ENCODE measurements at regions not wholly inside any gene's neighbourhood (a gene's known extent, or its start where the extent isn't known, plus 50 kb on each side); places are given as distances from the start of the nearest gene placed in this dataset.

DNA sequence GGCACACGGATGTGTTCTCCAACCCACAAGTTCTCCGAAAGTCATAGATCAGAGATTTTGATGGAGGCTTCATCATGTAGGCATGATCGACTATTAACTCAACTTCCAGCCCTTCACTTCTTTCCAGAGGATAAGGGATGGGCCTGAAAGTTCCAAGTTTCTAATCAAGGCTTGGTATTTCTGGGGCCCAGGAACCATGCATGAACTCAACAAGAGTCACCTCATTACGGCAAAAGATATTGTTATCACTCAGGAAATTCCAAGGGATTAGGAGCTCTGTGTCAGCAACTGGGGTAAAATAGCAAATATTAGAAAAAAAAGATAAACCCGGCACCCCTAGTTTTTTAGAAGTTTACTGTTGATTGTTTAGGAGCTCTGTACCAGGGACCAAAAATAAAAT is 240.1 kb upstream of the PPP1R2C start:
- no peak for DNase-seq (ENCODE audit: low spot score)

DNA sequence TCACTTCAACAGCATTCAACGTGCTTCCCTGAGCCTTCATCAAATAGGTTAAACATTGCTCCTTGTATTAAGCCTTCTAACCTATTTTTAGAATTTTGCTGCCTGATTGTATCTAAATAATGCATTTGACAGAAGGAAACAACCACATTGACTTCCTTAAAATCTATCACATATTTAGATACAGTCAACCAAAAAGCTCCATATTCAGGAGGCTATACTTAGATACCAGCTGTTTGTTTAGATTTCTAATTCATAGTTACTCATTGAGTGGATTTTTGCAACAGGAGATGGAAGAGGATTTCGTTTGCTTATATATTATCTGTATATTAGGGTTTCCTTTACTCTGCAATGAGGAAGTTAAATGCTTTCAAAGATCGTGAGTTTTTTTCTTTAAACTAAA is 241.1 kb upstream of the PPP1R2C start:
- no peak for DNase-seq (ENCODE audit: low spot score)

- no peak for DNase-seq (ENCODE audit: low spot score)
Observed at GRCh38 chrX:43025806-43026315, 247.9 kb upstream of the PPP1R2C start.

DNA sequence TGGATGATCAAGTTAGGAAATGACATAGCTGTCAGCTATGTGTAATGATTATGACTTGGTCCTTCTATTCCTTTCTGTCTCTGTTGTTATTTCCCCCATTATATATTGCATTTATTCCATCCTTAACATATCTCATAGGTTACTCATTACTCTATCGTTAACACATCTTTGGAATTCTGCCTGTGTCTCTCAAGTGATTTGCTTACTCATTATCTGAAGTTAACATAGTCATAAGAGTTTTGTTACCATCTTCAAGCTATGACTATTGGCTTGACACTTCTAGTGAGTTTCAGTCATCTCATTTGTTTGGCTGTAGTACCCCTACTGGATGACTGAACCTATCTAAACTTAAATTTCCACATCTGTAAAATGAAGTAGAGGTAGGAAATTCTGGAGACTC is 286.1 kb upstream of the PPP1R2C start:
- DNase-seq (ENCODE audit: low spot score): no peak

- peak; percentile 2 for DNase-seq (ENCODE audit: low spot score)
Observed at GRCh38 chrX:43065978-43066377, 288.0 kb upstream of the PPP1R2C start.

- DNase-seq (ENCODE audit: low spot score): no peak
Observed at GRCh38 chrX:43068639-43069038, 290.7 kb upstream of the PPP1R2C start.

- DNase-seq (ENCODE audit: low spot score): no peak
Observed at GRCh38 chrX:43083016-43083415, 305.1 kb upstream of the PPP1R2C start.

DNA sequence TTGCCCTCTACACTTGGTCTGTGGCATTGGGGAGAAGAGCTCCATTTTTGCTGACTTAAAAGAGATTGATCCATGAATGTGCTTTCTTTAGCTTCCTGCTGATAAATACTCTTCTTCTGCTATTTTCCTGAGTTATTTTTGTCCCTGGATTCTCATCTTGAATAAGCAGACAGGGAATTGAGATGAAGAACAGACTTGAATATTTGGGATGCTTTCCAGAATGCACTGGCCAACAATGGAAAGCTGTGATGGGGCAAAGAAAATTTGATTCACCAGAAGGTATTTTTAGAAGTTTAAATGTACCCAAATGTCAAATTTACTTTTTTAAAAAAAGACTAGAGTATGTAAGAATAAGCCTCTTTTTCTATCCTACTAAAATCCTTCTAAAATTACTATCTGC is 309.9 kb upstream of the PPP1R2C start:
- DNase-seq (ENCODE audit: low spot score): no peak

GRCh38 chrX:43096830-43097229 is 318.9 kb upstream of the PPP1R2C start:
- no peak for DNase-seq (ENCODE audit: low spot score)

DNA sequence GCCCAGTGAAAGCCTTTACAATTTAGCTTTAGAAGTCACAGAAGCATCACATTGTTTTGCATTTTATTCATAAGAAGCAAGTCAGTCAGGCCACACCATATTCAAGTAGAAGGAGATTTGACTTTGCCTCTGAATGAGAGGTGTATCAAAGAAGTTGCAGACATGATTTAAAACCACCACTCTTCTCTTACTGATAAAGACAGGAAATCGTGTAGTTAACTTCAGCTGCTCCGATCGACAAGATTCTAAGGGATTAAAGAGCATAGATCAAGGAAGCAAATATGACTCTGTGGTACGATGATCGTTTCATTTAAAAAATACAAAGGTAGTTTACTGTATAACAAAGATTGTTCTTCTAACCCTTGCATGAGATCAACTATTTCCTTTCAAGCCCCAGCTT is 328.0 kb upstream of the PPP1R2C start:
- no peak for DNase-seq (ENCODE audit: low spot score)

DNA sequence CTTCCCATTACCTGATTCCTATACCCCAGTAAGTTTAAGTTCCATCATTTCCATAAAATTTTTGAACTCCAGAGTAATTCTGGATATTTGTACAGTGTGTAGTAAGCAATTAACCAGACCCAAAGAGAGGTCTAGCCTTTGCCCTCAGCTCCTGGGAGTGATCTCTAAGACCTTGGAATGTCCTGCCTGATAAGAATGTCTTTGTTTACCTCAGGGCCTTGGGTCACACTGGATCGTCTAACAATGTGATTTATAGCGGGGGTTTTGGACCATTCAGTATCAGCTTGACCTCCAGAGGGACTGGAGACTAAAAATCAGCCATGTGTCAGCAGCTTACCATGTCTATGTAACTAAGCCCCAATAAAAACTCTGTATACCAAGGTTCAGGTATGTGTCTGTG is 330.9 kb upstream of the PPP1R2C start:
- DNase-seq (ENCODE audit: low spot score): peak; percentile 3

DNA sequence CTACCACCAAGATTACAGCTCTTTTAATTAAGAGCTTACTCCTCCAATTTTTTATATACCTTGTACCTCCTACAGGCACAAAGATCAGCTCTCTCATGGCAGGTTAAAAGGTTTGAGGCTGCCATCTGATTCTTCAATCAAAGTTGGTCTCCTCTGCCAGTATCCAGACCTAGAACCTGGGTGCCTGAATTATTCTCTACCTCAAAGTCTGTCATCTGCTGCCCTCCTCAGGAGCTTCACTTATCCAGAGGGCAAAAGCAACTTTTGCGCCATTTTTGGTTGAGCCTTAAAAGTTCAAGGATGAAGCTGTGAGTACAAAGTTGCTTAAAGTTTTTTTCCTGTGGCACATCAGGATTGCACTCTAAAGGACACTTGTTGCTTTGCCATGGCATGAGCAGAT is 343.7 kb upstream of the PPP1R2C start:
- DNase-seq (ENCODE audit: low spot score): no peak

DNA sequence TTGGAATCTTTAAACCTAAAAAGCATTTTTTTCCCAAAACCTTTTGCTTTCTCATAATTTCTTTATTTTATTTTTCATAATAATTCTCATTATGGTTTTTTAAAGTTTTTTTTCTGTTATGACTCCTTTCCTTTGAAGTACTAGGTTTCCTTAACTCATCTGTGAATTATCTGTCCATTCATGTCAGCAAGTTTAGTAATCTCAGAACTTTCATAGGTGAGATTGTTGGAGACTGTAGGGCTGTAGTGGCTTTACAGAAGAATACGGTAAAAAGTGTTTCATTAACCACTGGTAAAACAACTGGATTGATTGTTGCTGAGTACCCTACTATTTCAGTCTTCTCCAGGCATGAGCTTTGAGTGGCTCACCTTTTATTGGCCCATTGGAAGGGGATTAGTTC is 361.7 kb upstream of the PPP1R2C start:
- DNase-seq (ENCODE audit: low spot score): no peak

- DNase-seq (ENCODE audit: low spot score): no peak
Observed at GRCh38 chrX:43140582-43140981, 362.6 kb upstream of the PPP1R2C start.

DNA sequence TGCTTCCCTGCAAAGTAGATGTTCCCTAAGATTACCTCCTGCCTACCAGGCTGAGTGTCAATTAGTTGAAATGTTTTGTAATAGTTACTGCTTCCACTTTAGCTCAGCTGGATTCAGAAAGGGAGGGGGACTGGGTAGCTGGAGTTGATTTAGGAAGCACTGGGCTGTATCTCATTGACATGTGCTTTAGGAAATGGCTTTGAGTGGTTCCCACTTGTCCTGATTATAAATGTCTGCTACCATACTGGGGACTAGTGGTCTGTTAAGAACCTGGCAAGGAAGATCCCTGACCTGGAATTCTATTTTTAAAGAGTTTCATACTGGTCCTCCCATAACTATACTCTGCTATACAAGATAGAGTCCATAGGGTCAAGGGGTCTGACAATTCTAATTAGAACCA is 363.9 kb upstream of the PPP1R2C start:
- no peak for DNase-seq (ENCODE audit: low spot score)

DNA sequence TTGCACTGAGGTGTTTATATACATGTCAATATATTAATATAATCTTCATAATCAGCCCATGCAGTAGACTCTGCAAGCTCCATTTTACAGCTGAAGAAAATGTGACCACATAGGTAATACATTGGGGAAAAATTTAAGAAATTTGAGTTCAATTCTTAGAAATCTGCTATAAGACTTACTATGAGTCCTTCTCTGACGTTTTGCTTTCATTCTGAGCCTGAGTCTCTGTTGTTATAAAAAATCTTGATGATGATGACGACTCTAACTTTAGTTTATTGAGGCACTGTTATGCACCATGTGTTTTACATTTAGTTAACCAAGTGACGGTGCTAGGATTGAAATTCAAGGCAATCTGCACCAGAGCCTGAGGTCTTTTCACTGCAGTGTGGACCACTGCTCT is 370.3 kb upstream of the PPP1R2C start:
- DNase-seq (ENCODE audit: low spot score): no peak

- no peak for DNase-seq (ENCODE audit: low spot score)
Observed at GRCh38 chrX:43165343-43165920, 387.5 kb upstream of the PPP1R2C start.

DNA sequence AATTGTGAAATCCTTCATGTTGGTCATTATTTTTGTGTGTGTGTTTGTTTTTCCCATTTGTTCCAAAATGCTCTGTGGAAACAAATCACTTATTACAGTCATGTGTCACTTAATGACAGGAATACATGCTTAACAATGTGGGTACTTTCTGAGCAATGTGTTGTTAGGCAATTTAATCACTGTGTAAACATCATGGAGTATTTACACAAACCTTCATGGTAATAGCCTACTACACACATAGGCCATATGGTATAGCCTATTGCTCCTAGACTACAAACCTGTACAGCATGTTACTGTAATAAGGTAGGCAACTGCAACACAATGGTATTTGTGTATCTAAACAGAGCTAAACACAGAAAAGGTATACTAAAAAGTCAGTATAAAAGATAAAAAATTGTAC is 388.9 kb upstream of the PPP1R2C start:
- DNase-seq (ENCODE audit: low spot score): peak; percentile 0

DNA sequence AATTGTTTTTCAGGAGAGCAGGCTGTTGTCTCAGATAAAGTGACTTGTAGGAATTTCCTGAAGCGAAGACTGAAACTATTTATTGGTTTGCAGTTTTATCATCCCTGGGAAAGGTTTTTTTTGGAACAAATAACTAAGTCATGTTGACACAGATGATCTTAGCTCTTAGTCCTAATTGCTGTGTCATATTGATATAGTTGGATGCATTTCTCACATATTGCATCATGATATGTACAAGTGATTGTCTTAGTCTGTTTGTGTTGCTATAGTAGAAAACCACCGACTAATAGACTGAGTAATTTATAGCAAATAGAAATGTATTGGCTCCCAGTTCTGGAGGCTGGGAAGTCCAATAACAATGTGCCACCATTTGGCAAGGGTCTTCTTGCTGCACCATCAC is 397.5 kb upstream of the PPP1R2C start:
- no peak for DNase-seq (ENCODE audit: low spot score)

DNA sequence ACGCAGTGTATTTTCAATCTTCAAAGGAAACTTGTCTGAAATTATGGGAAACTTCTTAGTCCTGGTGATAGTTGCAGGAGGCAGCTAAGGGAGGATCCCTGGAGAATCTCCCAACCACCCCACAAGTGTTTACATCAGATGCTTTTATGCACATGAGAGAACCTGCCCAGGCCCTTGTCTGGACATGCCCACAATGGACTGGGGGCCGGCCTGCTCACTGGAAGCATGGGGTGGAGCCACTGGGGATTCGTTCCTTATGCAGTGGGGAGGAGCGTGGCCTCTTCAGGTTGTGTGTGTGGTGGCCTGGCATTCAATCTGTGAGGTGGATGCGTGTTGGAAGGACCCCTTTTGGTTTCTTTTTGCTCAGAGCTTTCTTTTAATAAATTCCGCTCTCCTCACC is 398.7 kb upstream of the PPP1R2C start:
- no peak for DNase-seq (ENCODE audit: low spot score)

- no peak for DNase-seq (ENCODE audit: low spot score)
Observed at GRCh38 chrX:43188296-43188695, 410.3 kb upstream of the PPP1R2C start.

- no peak for DNase-seq (ENCODE audit: low spot score)
Observed at GRCh38 chrX:43211570-43211969, 433.6 kb upstream of the PPP1R2C start.

DNA sequence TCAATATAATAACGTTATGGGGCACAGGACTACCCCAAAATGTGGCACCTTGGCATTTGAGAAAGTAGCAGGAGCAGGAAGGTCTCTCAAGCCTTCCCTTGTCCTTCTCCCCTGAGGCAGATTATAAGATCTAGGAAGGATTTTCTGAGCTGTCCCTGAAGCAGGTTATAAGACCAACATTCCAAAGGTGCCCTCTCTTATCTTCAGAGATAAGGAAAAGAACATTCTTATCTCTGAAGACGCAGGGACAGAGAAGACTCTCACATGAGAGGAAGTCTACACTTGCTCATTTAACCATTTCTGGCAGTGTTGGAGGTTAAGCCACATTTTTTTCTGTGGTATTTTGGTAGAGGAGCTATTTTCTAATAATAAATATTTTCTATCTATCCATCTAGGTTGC is 437.9 kb upstream of the MAOA start:
- no peak for DNase-seq (ENCODE audit: low spot score)

GRCh38 chrX:43224496-43224895 is 431.6 kb upstream of the MAOA start:
- no peak for DNase-seq (ENCODE audit: low spot score)
